ENCODE measurements at regions not wholly inside any gene's neighbourhood (a gene's known extent, or its start where the extent isn't known, plus 50 kb on each side); places are given as distances from the start of the nearest gene placed in this dataset.

DNA sequence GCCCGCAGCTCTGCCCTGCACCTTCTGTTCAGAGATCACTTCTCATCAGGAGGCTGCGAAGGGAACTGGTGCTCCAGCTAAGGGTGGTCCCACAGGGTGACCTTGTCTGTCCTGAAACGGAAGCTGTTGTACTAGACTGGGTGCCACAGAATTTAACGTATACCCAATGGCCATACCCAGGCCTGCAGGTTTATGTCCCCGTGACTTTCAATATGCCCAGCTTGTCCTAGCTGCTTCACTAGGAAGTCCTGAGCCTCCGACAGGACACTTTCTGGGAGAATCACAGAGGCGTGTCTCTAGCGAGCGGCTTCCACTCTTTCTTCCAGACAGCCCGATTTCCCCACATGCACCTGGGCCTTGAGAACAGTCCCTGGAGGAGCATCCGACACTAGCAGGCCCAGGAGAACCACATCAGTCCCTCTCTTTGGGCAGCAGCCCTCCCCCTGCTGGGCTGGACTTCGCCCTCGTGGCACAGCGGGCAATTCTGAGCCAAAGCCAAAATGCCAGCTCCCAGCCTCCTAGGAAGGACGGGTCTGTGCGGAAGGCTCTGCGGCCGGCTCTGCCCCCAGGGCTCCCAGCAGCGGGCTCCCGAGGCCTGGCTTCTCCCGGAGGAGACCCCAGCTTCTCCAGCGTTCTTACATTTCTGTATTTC, 91.9 kb upstream of the OTOS start:
- Histone ChIP-seq H3K4me3 (peak overlapping the region; percentile 48), H2AFZ (replicated peaks) (no peak overlapping the region), H4K20me1 (ENCODE audit: low read depth) (no peaks in the 10 kb centered on the region), H3K9ac (no peak overlapping the region), H3K4me2 (peak overlapping the region; percentile 70), H3K9me3 (ENCODE audit: low read depth) (no peaks in the 10 kb centered on the region), H3K36me3 (no peaks in the 10 kb centered on the region), H3K27me3 (no peaks in the 10 kb centered on the region), H3K79me2 (ENCODE audit: low read depth) (no peaks in the 10 kb centered on the region), H3K4me1 (no peaks in the 10 kb centered on the region), H3F3A (ENCODE audit: low read depth) (peaks cover 9% of the 10 kb centered on the region), H3K27ac (no peak overlapping the region)
- Mint-ChIP-seq H3K9me3 (peaks cover 18% of the 10 kb centered on the region), H3K4me1 (peaks cover 14% of the 10 kb centered on the region), H3K27ac (no peak overlapping the region), H3K36me3 (no peaks in the 10 kb centered on the region), H3K27me3 (ENCODE audit: insufficient read depth, low read depth) (peaks cover 9% of the 10 kb centered on the region), H3K4me3 (no peak overlapping the region)
- DNase-seq (ENCODE audit: low spot score): no peak
- TF ChIP-seq, protein P1, sequence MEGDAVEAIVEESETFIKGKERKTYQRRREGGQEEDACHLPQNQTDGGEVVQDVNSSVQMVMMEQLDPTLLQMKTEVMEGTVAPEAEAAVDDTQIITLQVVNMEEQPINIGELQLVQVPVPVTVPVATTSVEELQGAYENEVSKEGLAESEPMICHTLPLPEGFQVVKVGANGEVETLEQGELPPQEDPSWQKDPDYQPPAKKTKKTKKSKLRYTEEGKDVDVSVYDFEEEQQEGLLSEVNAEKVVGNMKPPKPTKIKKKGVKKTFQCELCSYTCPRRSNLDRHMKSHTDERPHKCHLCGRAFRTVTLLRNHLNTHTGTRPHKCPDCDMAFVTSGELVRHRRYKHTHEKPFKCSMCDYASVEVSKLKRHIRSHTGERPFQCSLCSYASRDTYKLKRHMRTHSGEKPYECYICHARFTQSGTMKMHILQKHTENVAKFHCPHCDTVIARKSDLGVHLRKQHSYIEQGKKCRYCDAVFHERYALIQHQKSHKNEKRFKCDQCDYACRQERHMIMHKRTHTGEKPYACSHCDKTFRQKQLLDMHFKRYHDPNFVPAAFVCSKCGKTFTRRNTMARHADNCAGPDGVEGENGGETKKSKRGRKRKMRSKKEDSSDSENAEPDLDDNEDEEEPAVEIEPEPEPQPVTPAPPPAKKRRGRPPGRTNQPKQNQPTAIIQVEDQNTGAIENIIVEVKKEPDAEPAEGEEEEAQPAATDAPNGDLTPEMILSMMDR (IDR thresholded peaks at IDR 0.05): no peak
- TF ChIP-seq EZH2phosphoT487 (IDR thresholded peaks at IDR 0.05) (no peak), EZH2 (IDR thresholded peaks at IDR 0.05) (no peak)

DNA sequence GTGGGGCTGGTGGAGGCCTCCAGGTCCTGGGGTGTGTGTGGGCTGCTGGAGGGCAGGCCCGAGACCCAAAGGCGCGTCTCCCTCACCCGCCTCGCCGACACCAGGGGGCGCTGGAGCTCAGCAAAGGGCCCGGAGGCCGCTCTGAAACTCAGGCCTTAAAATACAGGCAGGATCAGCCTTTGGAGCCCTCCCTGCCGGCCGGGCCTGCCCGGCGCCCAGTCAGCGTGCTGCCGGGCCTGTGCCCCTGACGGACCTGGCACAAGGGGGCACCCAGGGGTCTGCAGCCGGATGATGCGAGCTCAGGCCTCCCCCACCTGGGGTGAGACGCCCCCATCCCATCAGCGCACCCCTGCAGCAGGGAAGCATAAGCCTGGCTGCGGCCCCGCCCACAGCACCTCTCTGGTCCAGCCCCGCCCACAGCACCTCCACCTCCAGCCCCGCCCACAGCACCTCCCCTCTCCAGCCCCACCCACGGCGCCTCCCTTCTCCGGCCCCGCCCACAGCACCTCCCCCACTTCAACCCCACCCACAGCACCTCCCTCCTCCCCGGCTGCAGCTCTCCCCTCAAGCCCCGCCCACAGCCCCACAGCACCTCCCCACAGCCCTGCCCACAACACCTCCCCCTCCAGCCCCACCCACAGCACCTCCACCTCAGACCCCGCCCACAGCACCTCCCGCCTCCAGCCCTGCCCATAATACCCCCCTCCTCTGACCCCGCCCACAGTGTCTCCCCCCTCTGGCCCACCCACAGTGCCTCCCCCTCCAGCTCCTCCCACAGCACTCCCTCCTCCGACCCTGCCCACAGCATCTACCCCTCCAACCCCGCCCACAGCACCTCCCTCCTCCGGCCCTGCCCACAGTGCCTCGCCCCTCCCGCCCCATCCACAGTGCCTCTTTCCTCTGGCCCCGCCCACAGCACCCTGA, 92.8 kb upstream of the OTOS start:
- Histone ChIP-seq H3K27me3 (no peaks in the 10 kb centered on the region), H3K36me3 (no peaks in the 10 kb centered on the region), H3K4me2 (peak overlapping the region; percentile 70), H4K20me1 (ENCODE audit: low read depth) (no peaks in the 10 kb centered on the region), H3K27ac (no peak overlapping the region), H3K4me1 (no peaks in the 10 kb centered on the region), H3K4me3 (peak overlapping the region; percentile 48), H3F3A (ENCODE audit: low read depth) (peaks cover 9% of the 10 kb centered on the region), H2AFZ (replicated peaks) (peak overlapping the region; percentile 60), H3K9me3 (ENCODE audit: low read depth) (no peaks in the 10 kb centered on the region), H3K9ac (no peak overlapping the region), H3K79me2 (ENCODE audit: low read depth) (no peaks in the 10 kb centered on the region)
- Mint-ChIP-seq H3K4me3 (no peak overlapping the region), H3K36me3 (no peaks in the 10 kb centered on the region), H3K27ac (no peak overlapping the region), H3K27me3 (ENCODE audit: insufficient read depth, low read depth) (peaks cover 9% of the 10 kb centered on the region), H3K9me3 (peaks cover 18% of the 10 kb centered on the region), H3K4me1 (peaks cover 17% of the 10 kb centered on the region)
- no peak for TF ChIP-seq EZH2phosphoT487 (IDR thresholded peaks at IDR 0.05)
- TF ChIP-seq, protein P1 (IDR thresholded peaks at IDR 0.05): peak; percentile 93
- peak; percentile 94 for DNase-seq (ENCODE audit: low spot score)

DNA sequence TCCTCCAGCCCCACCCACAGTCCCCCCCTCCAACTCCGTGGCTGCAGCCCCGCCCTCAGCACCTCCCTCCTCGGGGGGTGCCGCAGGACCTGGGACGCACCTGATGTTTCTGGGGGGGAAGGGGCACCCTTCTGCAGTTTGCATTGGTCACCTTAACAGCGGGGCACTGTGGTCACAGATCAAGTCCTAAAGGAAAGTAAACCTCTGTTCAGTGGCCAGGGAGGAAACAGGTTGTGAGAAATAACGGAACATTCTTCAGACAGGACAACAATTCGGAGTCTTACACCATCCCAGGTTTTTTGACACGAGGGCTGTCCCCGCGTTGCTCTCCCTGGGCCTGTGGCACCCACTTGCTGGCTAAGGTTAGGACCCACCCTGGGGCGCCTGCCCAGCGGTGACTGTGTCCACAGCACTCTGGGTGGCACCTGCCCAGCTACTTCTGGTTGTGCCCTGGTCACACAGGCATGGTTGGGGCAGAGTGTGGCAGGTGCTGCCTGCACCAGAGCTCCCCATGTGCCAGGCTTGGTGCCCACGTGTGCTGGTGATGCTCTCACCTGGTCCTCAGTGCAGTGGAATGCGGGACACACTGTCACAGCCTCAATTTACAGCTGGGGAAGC, 93.5 kb upstream of the OTOS start:
- DNase-seq (ENCODE audit: low spot score): no peak
- Mint-ChIP-seq H3K4me3 (peak overlapping the region; percentile 35), H3K27ac (no peak overlapping the region), H3K4me1 (peaks cover 17% of the 10 kb centered on the region), H3K36me3 (no peaks in the 10 kb centered on the region), H3K9me3 (peaks cover 13% of the 10 kb centered on the region), H3K27me3 (ENCODE audit: insufficient read depth, low read depth) (peaks cover 9% of the 10 kb centered on the region)
- Histone ChIP-seq H3K4me2 (peak overlapping the region; percentile 60), H3K27me3 (no peaks in the 10 kb centered on the region), H3K36me3 (no peaks in the 10 kb centered on the region), H3K79me2 (ENCODE audit: low read depth) (no peaks in the 10 kb centered on the region), H3K4me1 (no peaks in the 10 kb centered on the region), H3F3A (ENCODE audit: low read depth) (peaks cover 9% of the 10 kb centered on the region), H3K27ac (no peak overlapping the region), H3K9me3 (ENCODE audit: low read depth) (no peaks in the 10 kb centered on the region), H3K4me3 (peak overlapping the region; percentile 22), H2AFZ (replicated peaks) (no peak overlapping the region), H3K9ac (no peak overlapping the region), H4K20me1 (ENCODE audit: low read depth) (no peaks in the 10 kb centered on the region)
- TF ChIP-seq, protein P1 (IDR thresholded peaks at IDR 0.05): no peak
- TF ChIP-seq EZH2phosphoT487 (IDR thresholded peaks at IDR 0.05) (no peak), EZH2 (IDR thresholded peaks at IDR 0.05) (no peak)
